Cardiac fibroblast (primary cell): ENCODE measurements at regions not wholly inside any gene's neighbourhood (a gene's known extent, or its start where the extent isn't known, plus 50 kb on each side); places are given as distances from the start of the nearest gene placed in this dataset.

ENCODE experiments used
- DNase-seq, 2 donors: peaks; one replicate each; pipeline versions ENCODE4 v3.0.0 to v3.0.0-alpha.2; 2010; ENCODE audit warnings: low read depth in 2 of 2
- H3K4me3 ChIP-seq, 2 donors: replicated peaks in 1 of 2; 1 replicate in 1 of 2; 2 replicates in 1 of 2; pipeline ENCODE4 v1.5.1; 2011; ENCODE audit warnings: low read depth in 2 of 2, low read length in 2 of 2, mild to moderate bottlenecking in 2 of 2, moderate library complexity in 1 of 2
- TF ChIP-seq, protein P1 (sequence below): IDR thresholded peaks from one replicate; pipeline ENCODE4 v1.5.1; 2011; ENCODE audit warnings: low read depth, mild to moderate bottlenecking, low read length, inconsistent platforms

DNA sequence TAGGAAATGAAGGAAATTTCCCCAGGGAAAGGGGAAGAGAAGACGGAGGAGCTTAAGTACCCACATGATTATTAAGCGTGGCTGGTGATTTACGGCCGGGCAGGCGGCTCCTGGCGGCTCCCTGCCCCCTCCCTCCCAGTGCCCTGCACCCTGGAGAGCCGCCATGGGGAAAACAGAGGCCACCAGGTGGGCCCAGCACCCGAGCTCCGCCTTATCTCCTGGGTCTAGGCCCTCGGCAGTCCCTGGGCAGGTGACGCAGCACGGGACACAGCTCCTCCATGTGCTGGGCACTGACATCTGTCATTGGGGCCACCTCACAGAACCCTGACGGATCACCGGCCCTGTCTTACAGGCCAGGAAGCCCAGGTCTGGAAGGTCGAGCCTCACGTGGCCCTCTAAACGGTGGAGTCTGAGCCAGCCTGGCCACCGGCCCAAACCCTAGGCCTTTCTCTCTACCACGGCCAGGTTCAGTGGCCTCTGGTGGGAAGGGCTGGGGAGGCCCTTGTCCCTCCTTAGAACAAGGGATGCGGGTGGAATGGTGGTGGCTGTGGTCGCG, 60.2 kb upstream of the PPARA start:
- TF ChIP-seq, protein P1, sequence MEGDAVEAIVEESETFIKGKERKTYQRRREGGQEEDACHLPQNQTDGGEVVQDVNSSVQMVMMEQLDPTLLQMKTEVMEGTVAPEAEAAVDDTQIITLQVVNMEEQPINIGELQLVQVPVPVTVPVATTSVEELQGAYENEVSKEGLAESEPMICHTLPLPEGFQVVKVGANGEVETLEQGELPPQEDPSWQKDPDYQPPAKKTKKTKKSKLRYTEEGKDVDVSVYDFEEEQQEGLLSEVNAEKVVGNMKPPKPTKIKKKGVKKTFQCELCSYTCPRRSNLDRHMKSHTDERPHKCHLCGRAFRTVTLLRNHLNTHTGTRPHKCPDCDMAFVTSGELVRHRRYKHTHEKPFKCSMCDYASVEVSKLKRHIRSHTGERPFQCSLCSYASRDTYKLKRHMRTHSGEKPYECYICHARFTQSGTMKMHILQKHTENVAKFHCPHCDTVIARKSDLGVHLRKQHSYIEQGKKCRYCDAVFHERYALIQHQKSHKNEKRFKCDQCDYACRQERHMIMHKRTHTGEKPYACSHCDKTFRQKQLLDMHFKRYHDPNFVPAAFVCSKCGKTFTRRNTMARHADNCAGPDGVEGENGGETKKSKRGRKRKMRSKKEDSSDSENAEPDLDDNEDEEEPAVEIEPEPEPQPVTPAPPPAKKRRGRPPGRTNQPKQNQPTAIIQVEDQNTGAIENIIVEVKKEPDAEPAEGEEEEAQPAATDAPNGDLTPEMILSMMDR: no peak
- H3K4me3 ChIP-seq: peak overlapping the region in 1 of 2 donors; percentile 72
- peak in 1 of 2 donors; percentile 55 for DNase-seq

DNA sequence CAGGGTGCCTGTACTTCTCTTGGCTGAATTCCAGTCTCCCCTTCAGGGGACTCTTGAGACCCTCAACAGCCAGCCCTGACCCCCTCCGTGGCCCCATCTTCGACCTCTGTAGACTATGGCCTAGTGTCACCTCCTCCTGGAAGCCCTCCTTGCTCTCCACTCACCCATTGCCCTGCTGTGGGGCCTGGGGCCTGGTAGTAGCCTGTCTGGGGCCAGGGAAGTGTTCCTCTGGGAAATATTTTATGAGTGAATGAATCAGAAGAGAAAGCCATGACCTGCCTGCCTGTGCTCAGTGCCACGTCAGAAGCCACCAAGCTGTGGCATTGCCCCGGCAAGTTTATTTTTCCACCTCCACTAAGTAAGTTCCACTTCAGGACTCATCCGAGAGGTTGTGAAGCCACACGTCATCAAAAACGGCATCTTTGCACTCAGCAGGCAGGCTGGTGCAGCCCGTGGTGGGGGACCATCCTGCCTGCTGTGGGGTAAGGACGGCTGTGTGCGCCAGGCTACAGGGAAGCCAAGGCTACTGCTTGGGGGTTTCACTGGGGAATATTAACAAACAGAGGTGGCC, 59.6 kb upstream of the PPARA start:
- peak in 1 of 2 donors; percentile 78 for DNase-seq
- no peak overlapping the region for H3K4me3 ChIP-seq
- TF ChIP-seq, protein P1: no peak

DNA sequence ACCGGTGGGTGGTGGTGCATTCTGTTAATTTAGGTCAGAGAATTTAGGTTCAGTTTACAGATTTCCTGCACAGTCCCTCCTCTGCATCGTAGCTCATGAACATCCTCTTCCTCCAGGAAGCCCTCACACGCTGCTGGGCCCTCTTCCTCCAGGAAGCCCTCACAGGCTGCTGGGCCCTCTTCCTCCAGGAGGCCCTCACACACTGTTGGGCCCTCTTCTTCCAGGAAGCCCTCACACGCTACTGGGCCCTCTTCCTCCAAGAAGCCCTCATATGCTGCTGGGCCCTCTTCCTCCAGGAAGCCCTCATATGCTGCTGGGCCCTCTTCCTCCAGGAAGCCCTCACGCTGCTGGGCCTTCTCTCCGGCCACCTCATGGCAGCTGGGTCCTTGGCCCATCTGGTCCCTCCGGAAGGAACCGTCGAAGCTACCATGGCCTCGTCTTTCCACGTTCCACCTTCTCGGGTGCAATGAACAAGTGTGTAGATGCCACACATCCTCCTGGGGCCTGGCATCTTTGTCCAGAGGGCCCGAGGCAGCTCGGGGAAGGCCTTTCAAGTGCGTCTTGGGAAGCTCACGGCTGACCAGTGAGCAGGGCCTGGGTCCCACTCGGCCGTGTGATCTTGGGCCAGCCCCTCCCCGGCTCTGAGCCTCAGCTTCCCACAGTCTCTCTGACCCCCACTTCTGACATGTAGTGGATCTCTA, 58.9 kb upstream of the PPARA start:
- no peak overlapping the region for H3K4me3 ChIP-seq
- no peak for DNase-seq
- TF ChIP-seq, protein P1: no peak

- DNase-seq: no peak
- TF ChIP-seq, protein P1: no peak
- no peak overlapping the region for H3K4me3 ChIP-seq
These were observed 58.3 kb upstream of the PPARA start for GRCh38 chr22:46092011-46092410.

- TF ChIP-seq, protein P1: no peak
- no peak overlapping the region for H3K4me3 ChIP-seq
- no peak for DNase-seq
These were observed 57.5 kb upstream of the PPARA start for GRCh38 chr22:46092670-46093410.

DNA sequence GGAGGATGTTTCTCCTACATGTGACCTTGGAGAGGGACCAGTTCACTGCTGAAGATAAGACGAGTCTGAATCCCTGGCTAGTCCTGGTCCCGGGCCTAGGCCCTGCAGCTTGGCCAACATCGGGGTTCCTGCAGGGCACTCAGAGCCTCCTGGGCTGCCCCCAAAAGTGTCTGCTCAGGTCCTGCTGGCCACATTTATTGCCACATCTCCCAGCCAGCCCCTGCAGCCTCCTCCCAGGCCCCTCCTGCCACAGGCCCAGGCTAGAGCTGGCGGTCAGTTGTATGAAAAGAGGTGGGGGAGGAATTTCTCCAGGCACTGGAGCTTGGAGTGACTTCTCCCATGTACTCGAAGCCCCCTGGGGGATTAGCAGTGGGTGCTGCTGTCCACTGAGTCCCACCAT, 56.5 kb upstream of the PPARA start:
- TF ChIP-seq, protein P1: no peak
- no peak overlapping the region for H3K4me3 ChIP-seq

More for the DNA sequence above, 56.5 kb upstream of the PPARA start:
- DNase-seq: no peak
